Activated T-cell treated with anti-CD3 and anti-CD28 coated beads, Interleukin-2, amount 50 U/mL, for 1 hour (primary cell): ENCODE measurements at regions not wholly inside any gene's neighbourhood (a gene's known extent, or its start where the extent isn't known, plus 50 kb on each side); places are given as distances from the start of the nearest gene placed in this dataset.

Source experiments
- DNase-seq: peaks from one replicate; pipeline ENCODE4 v3.0.0-alpha.2; 2020

DNA sequence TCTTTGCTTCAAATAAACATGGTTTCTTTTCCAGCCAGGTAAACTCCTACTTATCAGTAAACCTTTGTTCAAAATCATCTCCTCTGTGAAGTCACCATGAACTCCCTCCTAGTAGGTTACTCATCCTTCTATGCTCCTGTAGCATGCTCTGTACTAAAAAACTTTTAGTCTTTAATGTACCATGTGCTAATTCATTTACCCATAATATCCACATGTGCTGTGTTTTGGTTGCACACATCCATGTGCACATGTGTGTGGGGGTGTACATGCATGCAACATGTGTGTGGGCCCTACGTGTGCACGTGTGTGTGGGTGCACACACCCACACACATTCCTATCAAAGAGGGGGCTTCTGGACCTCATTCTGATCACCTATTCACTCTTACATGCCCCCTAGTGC lies 259.9 kb upstream of the SP4 start:
- DNase-seq: no peak

DNA sequence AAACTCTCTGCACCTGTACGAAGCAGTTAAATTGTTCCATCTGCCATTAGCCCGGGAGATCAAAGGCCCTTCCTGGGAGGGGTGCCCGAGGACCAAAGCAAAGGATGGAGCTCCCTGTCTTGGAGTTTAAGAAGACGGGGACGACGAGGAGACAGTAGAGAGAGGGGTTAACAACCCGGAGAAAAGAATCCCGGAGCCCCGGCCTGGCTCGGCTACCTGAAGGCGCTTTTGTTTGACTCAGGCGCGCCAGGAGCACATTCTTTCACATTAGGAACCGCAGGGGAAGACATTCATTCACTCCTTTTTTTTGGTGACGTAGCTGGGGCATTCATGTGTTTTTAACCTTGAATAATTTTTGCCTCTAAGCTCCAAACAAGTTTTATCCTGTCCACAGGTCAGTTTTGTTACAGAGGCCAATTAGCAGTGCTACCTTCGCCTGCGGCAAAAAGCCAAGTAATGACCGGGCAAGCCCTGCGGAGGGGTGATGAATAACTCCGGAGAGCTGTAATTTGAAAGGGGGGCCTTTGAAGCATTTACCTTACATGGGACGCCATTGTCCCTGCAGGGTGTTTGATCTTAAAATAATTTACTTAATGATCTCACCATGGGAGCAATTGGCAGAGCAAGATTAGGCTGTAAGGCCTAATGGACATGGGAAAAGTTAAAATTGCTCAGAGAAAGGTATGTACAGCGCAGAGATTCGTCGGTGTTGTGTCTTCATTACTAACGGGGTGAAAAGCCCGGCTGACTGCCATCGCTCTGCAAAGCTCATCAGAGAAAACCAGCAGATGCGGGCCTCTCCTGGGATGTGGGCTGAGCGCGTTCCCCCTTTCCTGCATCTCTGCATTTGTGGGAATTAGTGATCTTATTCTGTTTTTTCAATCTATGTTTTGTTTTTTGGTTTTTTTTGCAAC lies 258.0 kb upstream of the SP4 start:
- DNase-seq: no peak

DNA sequence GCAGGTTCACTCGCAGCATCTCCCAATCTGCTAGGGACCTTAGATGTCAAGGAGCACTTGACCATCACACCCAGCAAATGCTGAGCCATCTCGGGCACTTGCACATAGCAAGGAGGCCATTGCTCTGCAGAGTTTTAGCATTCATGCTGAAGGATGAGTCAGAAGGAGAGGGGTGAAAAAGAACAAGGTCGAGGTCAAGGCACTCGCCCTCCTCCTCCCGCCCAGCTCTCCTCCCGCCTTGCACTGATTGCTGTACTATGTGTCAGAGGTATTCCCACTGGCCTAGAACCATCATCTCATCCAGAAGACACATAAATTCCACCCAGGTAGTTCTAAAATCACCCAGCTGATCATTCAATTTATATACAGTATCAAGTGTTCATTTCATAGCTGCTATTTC lies 255.1 kb upstream of the SP4 start:
- no peak for DNase-seq

DNA sequence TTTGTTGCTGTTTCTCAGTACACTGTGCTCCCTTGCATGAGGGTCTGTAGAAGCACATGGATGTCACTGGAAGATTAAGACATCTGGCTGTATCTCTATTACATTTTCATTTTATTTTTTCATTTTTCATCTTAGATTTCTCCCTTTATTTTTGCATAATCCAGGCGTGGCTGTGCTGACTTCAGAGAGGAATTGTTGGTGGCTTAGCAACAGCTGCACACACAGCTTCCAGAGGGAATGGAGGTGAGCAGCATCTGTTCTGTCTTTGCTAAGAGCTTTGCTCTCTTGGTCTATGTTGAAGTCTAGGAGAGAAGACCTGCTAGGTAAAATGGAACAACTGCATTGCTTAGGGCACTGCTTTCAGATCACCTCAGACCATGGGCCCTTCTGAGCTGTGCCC lies 254.4 kb upstream of the SP4 start:
- no peak for DNase-seq

DNA sequence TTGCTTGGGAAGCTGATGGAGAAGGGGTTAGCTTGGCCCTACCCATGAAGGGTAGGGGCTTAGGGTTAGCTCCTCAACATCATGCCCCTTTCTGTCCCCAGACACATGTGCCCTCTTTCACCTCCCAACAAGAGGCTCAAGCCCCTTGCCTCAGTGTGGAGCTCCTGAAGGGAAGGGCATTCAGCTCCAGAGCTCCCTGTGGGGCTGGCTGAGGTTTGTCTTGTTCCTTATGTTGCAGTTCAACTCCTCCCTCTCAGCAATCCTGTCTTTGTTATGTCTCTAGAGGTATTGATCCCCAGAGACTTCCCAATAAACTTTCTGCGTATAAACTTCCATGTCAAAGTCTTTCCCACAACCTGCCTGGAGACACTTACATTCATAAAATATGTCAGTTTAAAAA lies 252.2 kb upstream of the SP4 start:
- DNase-seq: no peak

DNA sequence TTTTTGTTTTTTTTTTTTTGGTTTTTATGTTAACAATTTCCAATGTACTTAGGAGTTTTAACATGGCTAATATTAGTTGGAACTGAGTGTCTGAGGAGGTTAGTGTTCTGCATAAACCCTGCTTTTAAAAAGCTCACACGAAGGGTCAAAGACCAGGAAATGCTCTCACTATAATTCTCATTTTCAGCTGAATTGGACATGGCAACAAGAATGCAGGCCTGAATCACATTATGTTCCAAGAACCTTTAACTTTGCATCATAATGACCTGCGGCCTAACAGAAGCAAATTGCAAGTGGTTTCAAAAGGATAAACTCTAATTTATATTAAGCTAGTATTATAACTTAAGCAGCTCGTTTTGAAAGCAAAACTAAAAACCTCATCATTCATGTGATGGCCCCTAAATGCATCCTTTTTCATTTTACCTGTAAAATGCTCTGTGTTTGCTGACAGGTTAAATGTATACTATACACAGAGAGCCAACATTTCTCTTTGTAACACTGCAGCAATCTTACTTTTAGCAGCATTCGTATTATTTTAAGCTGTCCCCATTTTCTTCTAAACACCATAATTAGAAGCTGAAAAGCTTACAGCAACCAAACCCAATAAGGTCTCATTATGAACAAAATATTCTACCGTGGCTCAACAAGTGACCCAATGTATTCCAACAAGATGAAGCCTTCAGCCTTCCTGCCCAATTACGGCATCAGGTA lies 242.8 kb upstream of the SP4 start:
- no peak for DNase-seq

DNA sequence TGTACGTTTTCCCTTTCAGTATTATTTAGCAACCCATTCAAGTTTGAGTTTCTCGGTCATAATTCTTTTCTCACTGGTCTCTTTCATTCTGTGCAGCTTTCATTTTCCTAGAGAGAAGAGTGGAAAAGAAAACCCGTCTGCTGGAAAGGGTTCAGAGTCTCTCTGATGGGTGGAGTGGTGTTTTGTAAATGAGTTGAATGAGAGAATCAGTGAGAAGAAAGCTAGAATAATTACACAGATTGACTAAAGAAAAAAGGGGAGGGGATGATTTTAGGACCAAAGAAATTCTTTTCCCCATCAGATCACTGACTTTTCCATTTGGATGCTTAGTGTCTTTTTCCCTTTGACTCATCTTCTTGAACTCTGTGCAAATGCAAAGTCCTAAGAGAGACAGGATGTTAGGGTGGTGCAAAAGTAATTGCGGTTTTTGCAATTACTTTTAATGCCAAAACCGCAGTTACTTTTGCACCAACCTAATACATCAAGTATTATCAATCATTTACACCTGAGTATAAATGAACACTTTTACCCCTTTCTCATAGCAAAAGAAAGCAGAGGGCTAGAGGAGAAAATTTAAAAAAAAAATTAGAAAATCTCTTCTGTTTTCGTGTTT lies 242.1 kb upstream of the SP4 start:
- DNase-seq: no peak

DNA sequence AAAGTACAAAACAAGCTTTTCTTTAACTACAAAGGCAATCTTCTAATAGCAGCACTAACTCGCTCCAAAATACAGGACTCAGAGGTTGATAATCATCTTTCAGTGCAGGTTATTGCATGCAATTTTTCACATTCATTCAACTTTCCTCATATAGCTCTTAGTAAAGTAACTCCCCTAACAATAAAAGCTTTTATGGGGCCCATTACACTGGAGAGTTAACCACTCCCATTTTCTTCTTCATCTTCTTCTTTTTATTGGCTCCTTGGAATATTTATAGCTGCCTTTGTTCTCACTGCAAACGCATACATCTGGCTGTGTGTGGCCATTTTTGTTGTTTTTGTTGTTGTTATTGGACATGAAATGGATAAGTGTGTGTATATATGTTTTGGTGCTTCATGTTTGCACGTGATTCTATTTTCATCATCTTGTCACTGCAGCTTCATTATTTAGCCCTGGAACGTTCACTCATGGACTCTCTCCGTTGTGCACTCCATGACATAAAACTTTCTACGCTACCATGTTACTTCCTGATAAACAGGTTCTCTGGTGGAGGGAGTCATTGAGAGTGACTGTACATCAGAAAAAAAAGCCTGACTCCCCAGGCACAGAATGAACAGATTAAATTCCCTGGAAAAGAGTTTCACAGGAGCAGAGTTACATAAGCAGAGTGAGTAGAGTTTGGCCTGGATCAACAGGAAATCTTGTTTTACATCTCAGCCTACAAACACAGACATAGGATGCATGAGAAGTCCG lies 236.4 kb upstream of the SP4 start:
- DNase-seq: no peak

DNA sequence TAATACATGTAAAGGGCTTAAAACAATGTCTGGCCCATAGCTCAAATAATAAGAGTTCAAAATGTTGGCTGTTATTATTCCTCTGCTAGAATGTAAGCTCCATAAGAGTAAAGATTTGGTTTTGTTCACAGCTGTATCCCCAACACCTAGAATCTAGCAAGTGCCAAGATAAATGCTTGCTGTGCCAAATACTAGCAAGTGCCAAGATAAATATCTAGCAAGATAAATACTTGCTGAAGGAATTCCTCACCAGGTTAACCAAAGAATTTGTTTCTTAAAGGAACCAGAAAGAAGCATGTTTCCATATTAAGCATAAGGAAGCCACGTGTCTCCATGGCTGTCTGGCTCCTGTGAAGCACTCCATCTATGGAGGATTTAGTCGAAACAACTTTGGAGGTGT lies 235.2 kb upstream of the SP4 start:
- no peak for DNase-seq

DNA sequence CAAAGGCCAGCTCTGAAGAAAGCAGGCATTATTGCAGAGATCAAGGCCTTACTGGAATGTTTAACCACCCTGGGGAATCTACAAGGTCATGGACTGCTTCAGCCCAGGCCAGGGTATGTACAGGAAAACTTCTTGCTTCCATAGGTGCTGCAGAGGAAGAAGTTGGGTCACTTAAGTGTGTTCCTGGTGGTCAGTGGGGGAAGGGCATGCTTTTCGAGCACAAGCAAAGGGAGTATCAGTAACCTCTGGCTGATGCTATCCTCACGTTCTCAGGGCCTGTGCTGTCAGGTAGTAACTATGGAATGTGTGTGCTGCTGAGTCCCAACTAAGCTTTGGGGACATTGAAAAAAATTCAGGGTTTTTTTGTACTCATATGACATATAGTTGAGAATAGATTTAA lies 234.0 kb upstream of the SP4 start:
- DNase-seq: no peak

DNA sequence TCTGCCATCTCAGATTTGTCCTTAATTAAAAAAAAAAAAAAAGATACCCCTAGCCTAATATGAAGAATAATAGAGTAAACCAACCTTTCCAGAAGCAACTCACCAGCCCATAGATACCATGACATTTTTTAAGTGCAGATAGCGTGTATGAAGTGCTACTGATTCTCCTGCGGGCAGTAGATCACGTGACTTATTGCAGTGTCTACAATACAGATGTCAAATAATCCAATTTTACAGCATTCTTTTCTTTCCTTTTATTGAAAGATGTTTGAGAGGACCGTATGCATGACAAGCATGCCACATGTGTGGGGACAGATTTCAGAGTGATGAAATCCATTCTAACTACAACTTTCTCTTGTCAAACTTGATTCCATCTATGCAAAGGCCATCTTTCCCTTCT lies 232.9 kb upstream of the SP4 start:
- DNase-seq: no peak

DNA sequence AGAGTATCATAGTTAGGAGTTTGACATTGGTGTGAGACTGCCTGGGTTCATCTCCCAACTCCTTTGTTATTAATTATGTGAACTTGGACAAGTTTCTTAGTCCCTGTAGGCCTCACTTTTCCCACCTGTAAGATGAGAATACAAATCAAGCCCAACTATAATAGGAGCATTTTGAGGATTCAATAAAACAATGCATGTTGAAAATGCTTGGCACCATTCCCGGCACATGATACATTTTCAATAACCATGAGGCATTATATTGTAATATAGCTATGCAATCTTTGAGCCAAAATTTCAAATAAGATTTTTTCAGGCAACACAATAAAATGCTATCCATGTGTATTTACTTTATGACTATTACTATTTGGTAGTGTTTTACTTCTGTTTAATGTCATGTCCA lies 229.0 kb upstream of the SP4 start:
- DNase-seq: no peak

DNA sequence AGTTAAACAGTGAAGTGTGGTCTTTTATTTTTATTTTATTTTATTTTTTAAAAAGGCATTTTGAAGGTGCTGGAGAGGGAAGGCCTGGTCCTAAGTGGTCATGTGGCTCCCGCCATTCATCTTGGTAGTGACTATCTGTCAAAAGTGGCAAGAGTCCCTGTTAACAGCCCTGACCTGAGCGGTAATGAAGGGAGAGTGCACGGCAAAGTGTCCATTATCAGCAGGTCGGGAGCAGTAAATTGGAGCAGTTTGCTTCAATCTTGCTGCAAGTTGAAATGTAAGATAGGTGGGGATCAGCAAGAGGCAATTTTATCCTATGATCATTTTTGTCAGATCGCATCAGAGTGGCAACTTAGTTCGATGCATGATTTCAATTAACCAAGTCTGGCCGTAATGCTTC lies 227.4 kb upstream of the SP4 start:
- no peak for DNase-seq

DNA sequence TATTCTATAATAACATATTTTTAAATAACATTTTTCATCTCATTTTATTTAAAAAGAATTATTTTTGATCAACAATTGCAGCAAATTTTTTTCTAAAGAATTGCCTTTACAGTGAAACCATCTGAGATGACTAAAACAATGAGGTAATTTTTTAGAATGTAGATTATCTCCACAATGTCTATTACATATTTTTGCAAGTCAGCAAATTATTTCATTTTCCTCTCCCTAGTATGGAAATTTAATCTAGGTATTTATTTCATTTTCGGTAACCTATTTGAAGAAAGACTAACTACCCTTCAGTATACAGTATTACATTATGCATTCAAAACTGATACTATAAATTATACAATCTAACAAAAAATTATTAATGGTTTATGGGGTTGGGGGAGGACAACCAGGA lies 213.2 kb upstream of the SP4 start:
- no peak for DNase-seq

DNA sequence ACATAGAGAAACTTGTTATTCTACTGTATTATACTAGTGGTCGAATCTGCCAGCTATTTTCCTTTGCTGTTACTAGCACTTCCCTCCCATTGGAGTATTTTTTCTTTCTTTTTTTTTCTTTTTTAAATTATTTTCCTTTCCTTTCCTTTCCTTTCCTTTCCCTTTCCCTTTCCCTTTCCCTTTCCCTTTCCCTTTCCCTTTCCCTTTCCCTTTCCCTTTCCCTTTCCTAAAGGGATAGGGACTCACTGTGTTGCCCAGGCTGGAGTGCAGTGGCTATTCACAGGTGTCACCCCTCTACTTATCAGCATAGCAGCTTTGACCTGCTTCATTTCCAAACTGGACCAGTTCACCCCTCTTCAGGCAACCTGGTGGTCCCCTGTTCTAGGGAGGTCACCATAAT lies 212.6 kb upstream of the SP4 start:
- no peak for DNase-seq

DNA sequence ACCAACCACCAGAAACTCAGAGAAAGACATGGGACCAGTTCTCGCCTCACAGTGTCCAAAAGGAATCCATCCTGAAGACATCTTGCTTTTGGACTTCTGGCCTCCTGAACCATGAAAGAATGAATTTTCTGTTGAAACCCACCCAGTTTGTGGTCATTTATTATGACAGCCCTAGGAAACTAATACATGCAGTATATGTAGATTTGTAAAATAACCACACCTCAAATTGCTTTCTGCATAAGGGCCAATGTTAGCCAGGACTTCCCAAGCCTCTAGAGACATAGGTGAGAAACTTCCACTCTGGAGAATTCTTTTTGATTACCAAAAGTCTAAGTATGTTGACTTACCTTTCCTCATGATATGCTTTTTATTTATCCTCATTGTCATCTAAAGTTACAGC lies 210.5 kb upstream of the SP4 start:
- no peak for DNase-seq

DNA sequence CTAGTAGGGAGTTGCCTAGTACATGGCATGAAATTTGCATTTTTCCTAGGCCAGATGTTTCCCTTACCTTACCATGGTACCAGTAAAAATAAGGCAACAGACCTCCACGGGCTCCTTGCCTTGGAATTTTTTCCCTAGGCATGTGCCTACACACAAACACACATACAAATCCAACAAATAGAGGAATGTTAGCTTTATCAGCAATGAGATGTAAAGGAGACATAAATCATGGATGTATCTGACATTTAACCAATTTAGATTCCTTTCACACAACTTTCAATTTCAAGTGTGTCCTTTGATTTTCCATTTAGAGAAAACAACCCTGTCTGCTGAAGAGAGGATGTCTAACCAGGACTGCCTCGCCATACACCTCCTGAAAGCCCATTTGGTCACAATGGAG lies 209.7 kb upstream of the SP4 start:
- DNase-seq: no peak

DNA sequence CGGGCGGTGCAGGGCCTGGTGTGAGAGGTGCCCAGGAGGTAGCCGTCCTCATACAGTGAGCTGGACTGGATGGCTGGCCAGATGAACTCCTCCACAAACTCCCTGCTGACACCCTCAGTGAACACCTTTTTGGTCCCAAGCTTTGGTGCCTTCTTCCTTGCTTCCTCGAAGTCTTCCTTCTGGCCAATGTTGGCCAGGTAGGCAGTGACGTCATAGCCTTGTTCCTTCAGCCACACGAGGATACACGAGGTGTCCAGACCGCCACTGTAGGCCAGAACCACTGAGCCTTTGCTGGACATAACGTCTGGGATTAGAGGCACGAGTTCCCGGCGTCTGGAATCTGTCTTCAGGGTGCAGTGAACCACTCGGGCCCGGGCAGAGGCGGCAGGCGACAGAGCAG lies 206.8 kb upstream of the SP4 start:
- DNase-seq: no peak

DNA sequence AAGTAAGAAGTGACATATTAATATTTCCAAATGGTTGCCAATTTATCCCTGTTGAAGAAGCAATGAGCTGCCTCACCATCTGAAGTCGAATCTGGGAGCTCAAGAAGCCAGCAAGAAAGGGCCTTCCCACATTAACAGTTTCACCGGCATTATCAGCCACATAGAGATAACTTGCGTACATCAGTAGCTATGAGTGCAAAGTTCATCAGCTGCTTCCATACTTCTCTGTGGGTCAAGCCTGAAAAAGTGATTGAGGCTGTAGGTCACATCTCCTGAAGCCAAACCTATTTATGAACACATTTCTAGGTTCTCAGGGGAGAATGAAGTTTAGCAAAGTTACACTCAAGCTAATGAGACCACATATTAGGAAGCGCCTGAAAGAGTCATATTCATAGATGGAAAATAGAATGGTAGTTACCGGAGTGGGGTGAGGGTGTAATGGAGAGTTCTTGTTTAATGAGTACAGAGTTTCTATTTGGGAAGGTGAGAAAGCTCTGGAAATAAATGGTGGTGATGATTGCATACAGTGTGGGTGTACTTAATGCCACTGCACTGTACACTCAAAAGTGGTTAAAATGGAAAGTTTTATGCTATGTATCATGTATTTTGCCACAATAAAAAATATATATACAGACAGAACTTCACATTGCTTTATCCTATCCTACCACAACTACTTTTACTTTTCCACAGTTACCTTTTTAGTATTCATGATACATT lies 189.3 kb upstream of the SP4 start:
- no peak for DNase-seq

DNA sequence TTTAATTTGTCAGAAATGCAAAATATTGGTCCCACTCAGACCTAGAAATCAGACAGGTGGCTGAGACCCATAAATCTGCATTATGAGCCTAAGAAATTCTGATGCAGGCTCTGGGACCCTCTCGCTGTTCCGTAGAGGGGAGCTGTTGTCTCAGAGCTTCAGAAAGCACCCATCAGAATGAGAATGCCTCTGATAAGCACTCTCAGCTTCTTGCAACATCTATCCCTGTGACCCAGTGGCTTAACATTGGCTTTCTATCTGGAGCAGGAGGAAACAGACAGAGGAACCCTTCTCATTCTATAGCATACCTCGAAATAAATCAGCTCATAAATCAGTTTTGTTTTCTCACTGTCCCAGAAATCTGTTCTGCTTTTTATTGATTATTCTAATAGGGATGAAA lies 184.6 kb upstream of the SP4 start:
- no peak for DNase-seq

DNA sequence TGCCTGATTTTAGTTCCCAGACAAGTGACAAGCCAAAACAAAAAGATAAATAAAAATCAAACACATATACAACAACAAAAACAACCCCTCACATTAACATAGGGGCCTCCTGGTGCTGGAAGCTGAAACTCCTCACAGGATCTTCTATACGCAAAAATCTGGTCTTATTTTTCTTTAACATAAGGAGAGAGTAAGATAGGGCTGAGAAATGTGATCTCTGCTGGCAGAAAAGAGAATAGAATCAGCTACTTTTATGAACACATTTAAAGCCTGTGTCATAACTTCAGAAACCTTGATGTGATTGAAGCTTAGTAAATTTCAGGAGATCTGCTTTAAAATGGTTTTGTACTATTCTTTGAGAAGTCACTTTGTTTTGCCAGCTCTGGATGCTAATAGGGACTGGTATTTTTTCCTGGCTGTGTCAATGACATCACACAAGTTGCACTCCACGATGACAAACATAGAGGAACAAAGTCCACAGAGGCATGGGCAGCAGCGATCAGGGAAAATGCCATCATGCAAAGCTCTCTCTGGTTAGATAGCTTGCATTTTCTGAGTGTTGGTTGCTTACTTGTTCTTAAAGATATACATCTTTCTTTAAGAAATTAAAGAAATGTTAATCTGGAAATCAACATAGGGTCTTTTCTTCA lies 176.6 kb upstream of the SP4 start:
- no peak for DNase-seq
